ENCODE measurements at regions not wholly inside any gene's neighbourhood (a gene's known extent, or its start where the extent isn't known, plus 50 kb on each side); places are given as distances from the start of the nearest gene placed in this dataset.

GRCh38 chr17:5775098-5775497 is 190.8 kb upstream of the NLRP1 start:
- no peak for TF ChIP-seq CTCF (conservative IDR thresholded peaks at IDR 0.05)
- TF ChIP-seq EZH2 (IDR thresholded peaks at IDR 0.05; ENCODE audit: low read depth) = no peak
